HCT116 (cell line): ENCODE measurements at regions not wholly inside any gene's neighbourhood (a gene's known extent, or its start where the extent isn't known, plus 50 kb on each side); places are given as distances from the start of the nearest gene placed in this dataset.

Experiments used
- ATAC-seq: fragments of 200-7000 bp; cut with Tn5 transposase; 2 replicates; pipeline ENCODE4 v1.9.1; 2020; ENCODE audit warnings: mild to moderate bottlenecking, moderate library complexity
- BruUV-seq: library from RNA; stranded (reverse); fragments of 400-500 nt; replicated peaks from 2 replicates; lab custom pipeline; 2021; lab: Mats Ljungman, UMichigan
- CTCF ChIA-PET: fragments of 300-600 bp; sonication (Branson Sonifier 250); formaldehyde crosslinking; loops from one replicate; lab custom pipeline; 2021; ENCODE audit warnings: antibody characterized with exemption; lab: Charles Lee
- POLR2A ChIA-PET: fragments of 300-600, 350-600 bp; sonication (Branson Sonifier 250); formaldehyde crosslinking; loops from one replicate; lab custom pipeline; 2021; ENCODE audit warnings: antibody characterized with exemption; lab: Charles Lee
- RAD21 ChIA-PET, 2 experiments: fragments of 300-600 bp; sonication (Branson Sonifier 250); formaldehyde crosslinking; loops; one replicate each; lab custom pipeline; 2023; ENCODE audit warnings: low total read pairs in 2 of 2; ENCODE audit not compliant: uncharacterized antibody in 2 of 2, unreplicated experiment in 2 of 2, low non-redundant PET in 1 of 2; lab: Charles Lee
- DNase-seq: peaks from one replicate; pipeline ENCODE4 v3.0.0-alpha.2; 2010; ENCODE audit warnings: low read depth, low spot score
- H2AFZ ChIP-seq: fragments of 200-600 bp; shearing (Covaris generic), sonication (generic); 2 replicates; pipeline ENCODE4 v1.6.1; 2017; ENCODE audit warnings: low read depth, mixed run types, mixed read lengths, antibody characterized with exemption, low read length; ENCODE audit not compliant: poor library complexity, severe bottlenecking
- H3K27ac ChIP-seq: 2 replicates; pipeline ENCODE4 v1.5.1; 2012; ENCODE audit warnings: low read depth, low read length
- H3K27me3 ChIP-seq: fragments of 200-600 bp; sonication (generic); 2 replicates; pipeline ENCODE4 v1.6.1; 2016; ENCODE audit warnings: mixed run types, low read length, mixed read lengths; ENCODE audit not compliant: insufficient read depth
- H3K36me3 ChIP-seq, 2 experiments: fragments of 200-500 bp in 1 of 2; fragments of 200-600 bp in 1 of 2; sonication (Bioruptor generic) in 1 of 2; sonication (generic) in 1 of 2; 2 replicates each; pipeline versions ENCODE4 v1.5.1 to v1.6.1; 2014 to 2016; ENCODE audit warnings: low read length in 2 of 2, inconsistent platforms in 1 of 2, mixed read lengths in 1 of 2, mixed run types in 1 of 2; ENCODE audit not compliant: insufficient read depth in 2 of 2, control insufficient read depth in 1 of 2
- H3K4me1 ChIP-seq, 2 experiments: fragments of 200-600 bp in 1 of 2; sonication (generic) in 1 of 2; 2 replicates each; pipeline versions ENCODE4 v1.5.1 to v1.6.1; 2012 to 2017; ENCODE audit warnings: low read length in 2 of 2, inconsistent platforms in 1 of 2, mild to moderate bottlenecking in 1 of 2, mixed read lengths in 1 of 2, mixed run types in 1 of 2, moderate library complexity in 1 of 2; ENCODE audit not compliant: insufficient read depth in 2 of 2, control insufficient read depth in 1 of 2
- H3K4me2 ChIP-seq: fragments of 200-600 bp; sonication (generic); 2 replicates; pipeline ENCODE4 v1.6.1; 2017; ENCODE audit warnings: mixed run types, low read length, mixed read lengths
- H3K4me3 ChIP-seq, 2 experiments: fragments of 200-600 bp in 1 of 2; sonication (generic) in 1 of 2; replicated peaks in 1 of 2; 2 replicates each; pipeline ENCODE4 v1.5.1; 2011 to 2016; ENCODE audit warnings: low read length in 2 of 2, control low read depth in 1 of 2, low read depth in 1 of 2, mild to moderate bottlenecking in 1 of 2, mixed read lengths in 1 of 2, mixed run types in 1 of 2
- H3K79me2 ChIP-seq: fragments of 200-600 bp; sonication (generic); 2 replicates; pipeline ENCODE4 v1.6.1; 2017; ENCODE audit warnings: mild to moderate bottlenecking, mixed run types, low read length, moderate library complexity, mixed read lengths; ENCODE audit not compliant: insufficient read depth
- H3K9ac ChIP-seq: fragments of 200-600 bp; sonication (generic); 2 replicates; pipeline ENCODE4 v1.6.1; 2016; ENCODE audit warnings: low read length, mixed read lengths
- H3K9me2 ChIP-seq: fragments of 200-600 bp; sonication (generic), shearing (Covaris generic); 2 replicates; pipeline ENCODE4 v1.6.1; 2017; ENCODE audit warnings: mixed run types, mild to moderate bottlenecking, moderate library complexity; ENCODE audit not compliant: insufficient read depth
- H3K9me3 ChIP-seq, 2 experiments: fragments of 200-500 bp in 1 of 2; fragments of 200-600 bp in 1 of 2; sonication (Bioruptor generic) in 1 of 2; sonication (generic) in 1 of 2; 2 replicates each; pipeline ENCODE4 v1.6.1; 2014 to 2017; ENCODE audit warnings: low read length in 2 of 2, mixed read lengths in 2 of 2, inconsistent platforms in 1 of 2, low read depth in 1 of 2, mild to moderate bottlenecking in 1 of 2, mixed run types in 1 of 2, moderate library complexity in 1 of 2; ENCODE audit not compliant: control insufficient read depth in 1 of 2, insufficient read depth in 1 of 2
- H4K20me1 ChIP-seq: fragments of 200-600 bp; sonication (generic), shearing (Covaris generic); 2 replicates; pipeline ENCODE4 v1.6.1; 2017; ENCODE audit warnings: mixed run types, mild to moderate bottlenecking, moderate library complexity; ENCODE audit not compliant: insufficient read depth
- CEBPB ChIP-seq: IDR thresholded peaks from 2 replicates; pipeline ENCODE4 v1.6.1; 2012; ENCODE audit warnings: low read depth
- CTCF ChIP-seq, 3 experiments: fragments of 200-600 bp in 1 of 3; sonication (generic) in 1 of 3; IDR thresholded peaks in 2 of 3; conservative IDR thresholded peaks in 1 of 3; 2 replicates each; pipeline ENCODE4 v1.5.1; 2012 to 2017; ENCODE audit warnings: low read depth in 2 of 3, low read length in 2 of 3, antibody characterized with exemption in 1 of 3, borderline replicate concordance in 1 of 3, control low read depth in 1 of 3, mild to moderate bottlenecking in 1 of 3, mixed read lengths in 1 of 3, mixed run types in 1 of 3, moderate library complexity in 1 of 3; ENCODE audit not compliant: insufficient read depth in 1 of 3
- JUND ChIP-seq: IDR thresholded peaks from 2 replicates; pipeline ENCODE4 v1.6.1; 2012
- RAD21 ChIP-seq: IDR thresholded peaks from 2 replicates; pipeline ENCODE4 v1.6.1; 2012; ENCODE audit warnings: low read depth, mild to moderate bottlenecking
- intact Hi-C: fragments of 100-400 bp; cut with micrococcal nuclease; formaldehyde crosslinking; loops from 2 replicates; pipeline ENCODE4 v1.10.0; 2022

- H3K36me3 ChIP-seq = no peaks in the 10 kb centered on the region
- ATAC-seq (no peak), DNase-seq (no peak)
- intact Hi-C loops = no loop called here
- no peaks in the 10 kb centered on the region for H3K9me3 ChIP-seq
- no peak overlapping the region for H3K9ac ChIP-seq
- H3K4me1 ChIP-seq = no peaks in the 10 kb centered on the region
- RAD21 ChIA-PET = no interaction called here
- POLR2A ChIA-PET = no interaction called here
- no TSS peak for BruUV-seq
- no peak overlapping the region for H3K4me2 ChIP-seq
- H3K9me2 ChIP-seq = no peaks in the 10 kb centered on the region
- TF ChIP-seq JUND = no peak
- H4K20me1 ChIP-seq = no peaks in the 10 kb centered on the region
- CTCF ChIA-PET = no interaction called here
- H3K4me3 ChIP-seq = no peak overlapping the region
- H3K79me2 ChIP-seq = no peaks in the 10 kb centered on the region
- peaks cover 14% of the 10 kb centered on the region for H3K27me3 ChIP-seq
- no peak overlapping the region for H3K27ac ChIP-seq
- no peak overlapping the region for H2AFZ ChIP-seq
These were observed 336.1 kb downstream of the GBE1 start for GRCh38 chr3:81425198-81425868.

GRCh38 chr3:81419228-81419627, 342.2 kb downstream of the GBE1 start:
- POLR2A ChIA-PET = no interaction called here
- CTCF ChIA-PET = interaction anchor here (1.0 to 1.2 kb wide), 2 partner anchors 8 to 9 kb away, joined by 3 read pairs; no protein-coding TSS in a partner anchor

More at GRCh38 chr3:81419228-81419627, 342.2 kb downstream of the GBE1 start:
- Histone ChIP-seq H3K27me3 (peaks cover 3% of the 10 kb centered on the region; the same call in 1 of the 2 replicates), H2AFZ (no peak overlapping the region), H3K27ac (no peak overlapping the region), H3K9ac (no peak overlapping the region), H3K36me3 (no peaks in the 10 kb centered on the region), H3K9me3 (no peaks in the 10 kb centered on the region), H3K4me1 (no peaks in the 10 kb centered on the region), H3K4me3 (no peak overlapping the region), H3K79me2 (no peaks in the 10 kb centered on the region), H3K4me2 (no peak overlapping the region), H4K20me1 (no peaks in the 10 kb centered on the region), H3K9me2 (no peaks in the 10 kb centered on the region)
- RAD21 ChIA-PET = no interaction called here
- ATAC-seq (no peak), DNase-seq (no peak)
- intact Hi-C loops = no loop called here
- 0 out of 2 replicates have a peak, but pooled peaks have one; percentile 10 for TF ChIP-seq RAD21
- TF ChIP-seq CTCF (IDR thresholded peaks at IDR 0.05 in 2 of 3, conservative IDR thresholded peaks at IDR 0.05 in 1 of 3; ENCODE audit: borderline replicate concordance in 1 of 3, insufficient read depth in 1 of 3, low read depth in 2 of 3, low read length in 2 of 3) = peak in 2 of 3 experiments; percentile 42 to 43; a peak in 4 of 6 replicates
- TF ChIP-seq CEBPB = no peak
- BruUV-seq = no TSS peak
